RCC 7860 (cell line): ENCODE measurements at regions not wholly inside any gene's neighbourhood (a gene's known extent, or its start where the extent isn't known, plus 50 kb on each side); places are given as distances from the start of the nearest gene placed in this dataset.
A peak's percentile ranks its signal among the peaks of the same experiment; 100 is the strongest.

ENCODE experiments used
- DNase-seq: peaks from one replicate; pipeline ENCODE4 v3.0.0-alpha.2; 2015; ENCODE audit warnings: low spot score
- FAIRE-seq: peaks from 2 replicates; lab custom pipeline; 2012; peaks lifted over from hg19 to GRCh38; lab: Jason Lieb, UNC

GRCh38 chr17:71395901-71396300, 724.9 kb upstream of the SOX9 start:
- DNase-seq (no peak), FAIRE-seq (no peak)

DNA sequence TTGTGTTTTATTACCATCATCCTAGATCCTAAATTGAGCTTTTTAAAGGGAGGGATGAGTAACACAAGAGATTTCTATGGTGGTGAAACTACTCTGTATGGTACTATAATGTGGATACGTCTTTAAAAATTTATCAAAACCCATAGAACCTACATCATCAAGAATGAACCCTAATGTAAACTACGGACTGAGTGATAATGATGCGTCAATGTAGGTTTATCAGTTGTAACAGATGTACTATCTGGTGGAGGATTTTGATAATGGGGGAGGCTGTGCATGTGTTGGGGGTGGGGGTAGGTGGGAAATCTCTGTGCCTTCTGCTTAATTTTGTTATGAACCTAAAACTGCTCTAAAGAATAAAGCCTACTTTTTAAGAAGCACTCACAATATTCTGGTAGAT, 724.1 kb upstream of the SOX9 start:
- FAIRE-seq: no peak
- no peak for DNase-seq

- DNase-seq (no peak), FAIRE-seq (no peak)
These were observed 722.8 kb upstream of the SOX9 start for GRCh38 chr17:71398025-71398424.

- DNase-seq: no peak
- no peak for FAIRE-seq
These were observed 722.0 kb upstream of the SOX9 start for GRCh38 chr17:71398800-71399219.

GRCh38 chr17:71399221-71399620, 721.6 kb upstream of the SOX9 start:
- FAIRE-seq: no peak
- no peak for DNase-seq

DNA sequence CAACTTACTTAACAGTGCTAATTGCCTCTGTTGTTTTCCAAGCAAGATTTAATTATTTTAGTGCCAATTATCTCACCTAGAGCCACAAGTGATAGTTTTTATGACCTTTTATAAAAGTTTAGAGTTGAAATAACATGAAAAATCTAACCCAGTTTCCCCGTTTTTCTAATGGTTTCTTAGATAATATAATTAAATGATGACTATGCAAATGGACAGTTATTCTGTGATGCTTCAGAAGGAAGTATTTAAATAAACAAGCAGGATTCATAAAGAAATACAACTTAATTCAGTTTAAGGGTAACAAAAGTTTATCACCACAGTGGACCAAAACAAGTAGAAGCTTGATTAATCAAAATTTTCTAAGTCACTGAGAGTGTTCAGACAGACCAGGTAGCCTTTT, 721.2 kb upstream of the SOX9 start:
- DNase-seq (no peak), FAIRE-seq (no peak)

GRCh38 chr17:71402007-71402406, 718.8 kb upstream of the SOX9 start:
- DNase-seq: no peak
- FAIRE-seq: no peak

- no peak for DNase-seq
These were observed 718.1 kb upstream of the SOX9 start for GRCh38 chr17:71402661-71403141.

DNA sequence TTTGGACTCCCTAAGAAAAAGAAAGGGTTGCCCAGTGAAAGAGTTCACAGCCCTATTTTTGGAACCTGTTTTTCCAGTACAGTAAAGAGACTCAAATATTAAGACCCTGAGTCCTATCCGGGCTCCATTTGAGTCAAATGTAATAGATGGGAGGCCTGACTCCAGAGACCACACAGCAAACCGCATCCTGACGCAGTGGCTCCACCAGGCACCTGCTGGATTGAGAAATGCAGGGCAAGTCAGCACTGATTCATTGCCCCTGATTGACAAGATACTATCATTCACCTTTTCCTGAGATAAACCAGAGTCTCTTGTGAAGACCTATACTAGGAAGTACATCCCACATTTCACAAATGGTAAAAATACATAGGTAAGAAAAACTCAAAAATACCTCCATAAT, 715.7 kb upstream of the SOX9 start:
- DNase-seq (no peak), FAIRE-seq (no peak)

More at GRCh38 chr17:71402661-71403141, 718.1 kb upstream of the SOX9 start:
- no peak for FAIRE-seq

DNA sequence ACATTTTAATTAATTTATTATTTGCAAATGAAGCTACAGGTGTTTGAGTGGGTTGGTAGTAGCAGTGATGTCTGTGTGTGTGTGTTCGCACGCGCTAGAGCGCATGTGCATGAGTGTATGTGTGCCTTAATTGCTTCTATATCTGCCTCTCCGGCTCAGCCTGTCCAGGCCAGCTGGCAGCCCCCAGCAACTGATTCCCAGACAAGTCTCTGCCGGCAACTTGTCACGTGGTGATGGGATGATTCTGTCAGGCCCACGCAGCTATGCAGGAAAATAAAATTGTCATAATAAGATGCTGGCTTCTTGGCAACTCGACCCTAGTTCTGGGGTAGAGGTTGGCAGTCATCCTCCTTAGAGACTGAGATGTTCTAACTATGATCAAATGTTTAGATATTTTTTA, 712.8 kb upstream of the SOX9 start:
- DNase-seq (no peak), FAIRE-seq (no peak)

GRCh38 chr17:71409137-71409536, 711.7 kb upstream of the SOX9 start:
- FAIRE-seq (peak; percentile 90), DNase-seq (peak; percentile 56)

- FAIRE-seq: no peak
- DNase-seq: peak; percentile 67
These were observed 711.1 kb upstream of the SOX9 start for GRCh38 chr17:71409712-71410111.

DNA sequence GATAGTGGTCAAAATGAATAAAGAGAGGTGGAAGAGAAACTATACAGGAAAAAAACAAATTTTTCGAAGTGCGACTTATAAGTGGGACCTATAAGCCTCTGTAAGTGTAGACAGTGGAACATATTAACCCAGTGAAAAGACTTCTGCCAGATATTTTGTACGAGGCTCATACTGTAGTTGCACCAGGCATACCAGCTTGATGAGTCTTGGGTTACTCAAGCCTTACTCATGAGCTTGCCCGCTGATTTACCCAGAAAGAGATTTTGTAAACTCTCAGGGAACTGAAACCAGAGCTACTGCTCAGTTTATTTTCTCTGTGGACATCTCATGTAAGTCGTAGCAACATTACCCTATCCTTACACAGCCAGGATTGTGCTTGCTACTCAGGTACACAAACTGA, 708.0 kb upstream of the SOX9 start:
- peak; percentile 98 for FAIRE-seq
- DNase-seq: peak; percentile 95

DNA sequence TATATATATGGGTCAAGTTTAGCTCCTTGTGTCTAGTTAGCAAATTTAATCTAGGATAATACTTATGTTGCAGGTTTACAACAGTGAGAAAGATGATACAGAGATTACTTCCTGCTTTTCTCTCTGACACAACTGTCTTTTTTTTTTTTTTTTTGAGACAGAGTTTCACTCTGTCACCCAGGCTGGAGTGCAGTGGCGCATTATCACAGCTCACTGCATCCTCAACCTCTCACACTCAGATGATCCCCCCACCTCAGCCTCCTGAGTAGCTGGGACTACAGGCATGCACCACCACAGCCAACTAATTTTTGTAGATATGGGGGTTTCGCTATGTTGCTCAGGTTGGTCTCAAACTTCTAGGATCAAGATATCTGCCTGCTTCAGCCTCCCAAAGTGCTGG, 706.9 kb upstream of the SOX9 start:
- FAIRE-seq: no peak
- DNase-seq: no peak

DNA sequence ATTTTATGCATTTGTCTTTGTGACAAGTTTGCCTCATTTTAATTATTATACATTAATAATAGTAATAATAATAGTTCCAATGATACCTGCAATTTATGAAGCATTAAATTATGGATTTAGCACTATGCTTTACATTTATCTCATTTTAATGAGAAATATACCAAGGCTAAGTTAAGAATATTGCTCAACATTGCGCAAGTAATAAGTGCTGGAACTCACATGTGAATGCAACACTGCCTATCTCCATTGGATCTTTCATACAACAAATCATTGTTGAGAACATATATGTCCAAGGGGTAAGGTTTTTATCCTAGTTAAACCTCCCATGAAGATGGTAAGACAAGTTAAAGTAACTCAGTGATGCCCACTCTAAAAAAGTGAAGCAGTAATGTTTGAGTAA, 703.7 kb upstream of the SOX9 start:
- DNase-seq: no peak
- no peak for FAIRE-seq

DNA sequence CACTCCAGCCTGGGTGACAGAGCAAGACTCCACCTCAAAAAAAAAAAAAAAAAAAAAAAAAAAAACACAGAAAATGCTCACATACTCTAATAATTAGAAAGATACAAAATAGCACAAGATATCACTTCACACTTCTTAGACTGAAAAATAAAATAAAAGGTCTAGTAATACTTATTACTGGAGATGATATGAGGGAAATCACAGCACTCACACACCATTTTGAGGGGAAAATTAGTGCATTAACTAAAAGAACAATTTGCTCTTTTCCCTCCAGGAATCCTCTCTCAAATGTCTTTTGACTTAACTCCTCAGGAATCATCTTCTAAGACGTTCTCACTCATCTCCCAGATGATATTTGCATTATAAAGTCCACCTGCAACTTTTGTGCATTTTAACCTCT, 697.9 kb upstream of the SOX9 start:
- DNase-seq (no peak), FAIRE-seq (no peak)

DNA sequence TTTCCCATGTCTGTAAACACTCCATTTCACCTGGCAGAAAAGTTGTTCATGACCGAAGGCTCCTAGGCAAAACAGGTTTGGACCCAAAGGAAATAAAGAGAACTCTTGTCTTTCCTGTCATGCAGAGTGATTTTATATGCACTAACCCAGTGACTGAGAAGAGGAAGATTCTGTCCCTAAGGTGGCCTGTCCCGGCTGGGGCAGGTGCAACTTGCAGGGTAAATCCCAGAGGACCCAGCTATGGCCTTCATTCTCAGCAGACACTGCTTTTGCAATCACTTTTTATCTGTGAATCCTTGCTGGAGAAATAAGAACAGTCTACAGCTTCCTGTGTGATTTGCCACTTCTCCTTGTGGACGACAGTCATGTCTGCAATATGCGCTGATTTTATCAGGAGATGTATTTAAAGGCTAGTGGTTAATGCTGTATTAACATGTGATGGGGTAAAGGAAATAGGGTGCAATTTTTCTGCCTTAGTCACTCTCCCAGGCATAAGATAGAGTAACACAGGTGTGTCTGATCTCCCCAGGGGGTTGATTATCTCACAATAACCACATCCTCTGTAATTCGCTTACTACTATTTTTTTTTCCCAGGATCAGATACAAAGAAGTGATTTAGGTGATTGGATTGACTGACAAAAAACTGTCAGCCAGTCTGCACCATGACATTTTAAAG, 696.8 kb upstream of the SOX9 start:
- FAIRE-seq: peak; percentile 89
- DNase-seq: peak; percentile 92

DNA sequence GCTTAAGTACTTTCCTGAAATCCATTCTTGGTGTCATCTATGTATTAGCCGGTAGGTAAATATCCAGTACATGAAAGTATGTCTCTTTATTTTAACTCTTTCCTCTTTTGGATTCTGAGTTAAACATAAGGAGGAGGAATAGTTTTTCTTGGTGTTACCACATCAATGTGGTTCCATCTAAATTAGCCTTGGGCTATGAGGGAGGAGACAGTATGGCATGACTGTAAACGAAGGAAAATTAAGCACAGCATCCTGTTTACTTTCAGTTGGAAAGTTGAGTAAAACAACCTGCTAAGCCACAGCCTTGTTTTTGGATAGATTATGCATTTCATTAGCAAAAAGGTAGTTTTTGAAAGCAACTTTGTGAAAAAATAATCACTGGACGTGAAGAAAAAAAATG, 693.0 kb upstream of the SOX9 start:
- DNase-seq: no peak
- no peak for FAIRE-seq

GRCh38 chr17:71428897-71429296, 691.9 kb upstream of the SOX9 start:
- FAIRE-seq: no peak
- no peak for DNase-seq

GRCh38 chr17:71430281-71430680, 690.5 kb upstream of the SOX9 start:
- FAIRE-seq: no peak

DNA sequence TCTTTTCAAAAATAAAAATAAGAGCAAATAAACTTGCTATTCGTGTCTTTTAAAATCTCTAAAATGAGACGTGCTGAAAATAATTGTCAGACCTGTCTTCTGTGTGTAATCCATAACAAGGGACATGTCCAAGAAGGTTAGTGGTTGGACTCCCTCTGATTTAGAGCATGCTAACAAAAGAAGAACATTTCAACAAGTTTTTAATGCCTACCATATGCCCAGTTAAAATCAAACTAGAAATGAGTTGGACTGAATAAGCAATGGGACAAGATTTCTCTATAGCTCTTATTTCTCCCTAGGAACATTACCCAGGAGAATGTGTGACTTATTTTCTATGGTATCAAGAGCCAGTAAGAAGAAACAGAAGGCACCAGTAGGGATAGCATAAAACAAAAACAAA, 689.7 kb upstream of the SOX9 start:
- no peak for FAIRE-seq
- DNase-seq: no peak

More at GRCh38 chr17:71430281-71430680, 690.5 kb upstream of the SOX9 start:
- DNase-seq: no peak

GRCh38 chr17:71432378-71433315, 688.2 kb upstream of the SOX9 start:
- DNase-seq: no peak

More at GRCh38 chr17:71432378-71433315, 688.2 kb upstream of the SOX9 start:
- FAIRE-seq: no peak
